ENCODE measurements at regions not wholly inside any gene's neighbourhood (a gene's known extent, or its start where the extent isn't known, plus 50 kb on each side); places are given as distances from the start of the nearest gene placed in this dataset.

DNA sequence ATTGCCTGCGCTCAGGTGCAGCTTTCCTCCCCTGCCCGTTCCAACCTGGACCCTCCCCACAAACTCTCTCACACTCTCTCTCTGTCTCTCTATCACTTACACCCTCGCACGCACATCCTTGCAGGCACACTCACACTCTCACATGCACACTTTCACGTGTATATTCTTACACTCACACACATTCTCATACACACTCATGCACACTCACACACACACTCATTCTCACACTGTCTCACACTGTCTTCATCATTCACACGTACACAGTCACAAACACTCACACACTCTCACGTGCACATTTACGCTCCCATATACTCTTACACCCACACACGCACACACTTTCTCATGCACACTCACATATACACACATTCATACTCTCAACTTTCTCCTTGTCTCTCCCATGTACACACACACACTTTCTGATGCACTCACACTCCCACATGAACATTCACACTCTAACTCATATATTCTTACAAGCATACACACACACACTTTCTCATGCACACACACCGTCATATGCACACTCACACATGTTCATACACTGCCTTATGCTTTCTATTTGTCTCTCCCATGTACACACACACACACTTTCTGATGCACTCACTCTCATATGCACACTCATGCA lies 229.3 kb downstream of the SNX18 start:
- Mint-ChIP-seq H3K9me3 (no peaks in the 10 kb centered on the region), H3K27me3 (ENCODE audit: low read depth) (no peaks in the 10 kb centered on the region), H3K4me3 (no peak overlapping the region), H3K27ac (ENCODE audit: unreplicated experiment) (no peak overlapping the region), H3K36me3 (ENCODE audit: low read depth) (no peaks in the 10 kb centered on the region), H3K4me1 (peaks cover 14% of the 10 kb centered on the region)
- TF ChIP-seq, protein P1, sequence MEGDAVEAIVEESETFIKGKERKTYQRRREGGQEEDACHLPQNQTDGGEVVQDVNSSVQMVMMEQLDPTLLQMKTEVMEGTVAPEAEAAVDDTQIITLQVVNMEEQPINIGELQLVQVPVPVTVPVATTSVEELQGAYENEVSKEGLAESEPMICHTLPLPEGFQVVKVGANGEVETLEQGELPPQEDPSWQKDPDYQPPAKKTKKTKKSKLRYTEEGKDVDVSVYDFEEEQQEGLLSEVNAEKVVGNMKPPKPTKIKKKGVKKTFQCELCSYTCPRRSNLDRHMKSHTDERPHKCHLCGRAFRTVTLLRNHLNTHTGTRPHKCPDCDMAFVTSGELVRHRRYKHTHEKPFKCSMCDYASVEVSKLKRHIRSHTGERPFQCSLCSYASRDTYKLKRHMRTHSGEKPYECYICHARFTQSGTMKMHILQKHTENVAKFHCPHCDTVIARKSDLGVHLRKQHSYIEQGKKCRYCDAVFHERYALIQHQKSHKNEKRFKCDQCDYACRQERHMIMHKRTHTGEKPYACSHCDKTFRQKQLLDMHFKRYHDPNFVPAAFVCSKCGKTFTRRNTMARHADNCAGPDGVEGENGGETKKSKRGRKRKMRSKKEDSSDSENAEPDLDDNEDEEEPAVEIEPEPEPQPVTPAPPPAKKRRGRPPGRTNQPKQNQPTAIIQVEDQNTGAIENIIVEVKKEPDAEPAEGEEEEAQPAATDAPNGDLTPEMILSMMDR (conservative IDR thresholded peaks at IDR 0.05), result no peak
- DNase-seq (ENCODE audit: low read depth, low spot score), result no peak

DNA sequence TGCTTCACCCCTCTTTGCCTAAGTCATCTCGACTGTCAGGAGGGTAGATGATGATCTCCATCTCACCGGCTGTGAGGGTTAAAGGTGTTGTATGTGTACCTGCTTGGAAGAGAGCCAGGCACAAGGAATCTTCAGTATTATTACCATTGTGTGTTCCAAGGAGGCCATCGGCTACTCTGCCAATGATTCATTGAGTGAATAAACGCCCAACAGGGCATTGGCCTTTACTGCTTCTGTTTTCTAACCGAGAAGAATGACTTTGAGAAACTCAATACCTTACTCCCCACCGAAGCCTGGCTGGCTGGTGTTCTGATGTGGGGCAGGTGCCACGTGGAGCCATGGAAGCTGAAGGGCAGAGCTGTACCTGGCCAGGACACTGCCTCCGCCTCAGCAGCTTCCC lies 228.8 kb downstream of the SNX18 start:
- Mint-ChIP-seq H3K4me1 (peaks cover 14% of the 10 kb centered on the region), H3K27me3 (ENCODE audit: low read depth) (no peaks in the 10 kb centered on the region), H3K27ac (ENCODE audit: unreplicated experiment) (no peak overlapping the region), H3K36me3 (ENCODE audit: low read depth) (no peaks in the 10 kb centered on the region), H3K9me3 (no peaks in the 10 kb centered on the region), H3K4me3 (no peak overlapping the region)
- DNase-seq (ENCODE audit: low read depth, low spot score), result no peak
- TF ChIP-seq, protein P1 (conservative IDR thresholded peaks at IDR 0.05), result no peak

DNA sequence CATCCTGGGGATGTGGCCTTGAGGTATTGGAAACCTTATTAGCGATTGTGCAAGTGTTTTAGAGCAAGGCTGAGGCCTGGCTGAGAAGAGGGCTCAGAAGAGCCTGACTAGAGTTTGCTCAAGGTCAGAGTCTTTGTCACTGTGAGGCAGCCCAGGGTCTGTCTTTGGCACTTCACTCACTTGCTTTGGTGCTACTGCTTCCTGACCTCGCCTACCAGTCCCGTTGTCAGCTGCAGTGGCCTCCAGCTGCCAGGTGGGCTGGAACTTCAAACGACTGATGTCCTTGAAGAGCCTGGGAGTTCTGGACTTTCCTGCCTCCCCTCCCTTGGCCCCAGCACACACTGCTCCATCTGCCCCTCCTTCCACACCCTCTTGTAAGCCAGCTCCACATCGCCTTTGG lies 228.0 kb downstream of the SNX18 start:
- Mint-ChIP-seq H3K36me3 (ENCODE audit: low read depth) (no peaks in the 10 kb centered on the region), H3K4me1 (peaks cover 14% of the 10 kb centered on the region), H3K27me3 (ENCODE audit: low read depth) (no peaks in the 10 kb centered on the region), H3K4me3 (no peak overlapping the region), H3K9me3 (no peaks in the 10 kb centered on the region), H3K27ac (ENCODE audit: unreplicated experiment) (no peak overlapping the region)
- TF ChIP-seq, protein P1 (conservative IDR thresholded peaks at IDR 0.05), result no peak
- DNase-seq (ENCODE audit: low read depth, low spot score), result no peak

DNA sequence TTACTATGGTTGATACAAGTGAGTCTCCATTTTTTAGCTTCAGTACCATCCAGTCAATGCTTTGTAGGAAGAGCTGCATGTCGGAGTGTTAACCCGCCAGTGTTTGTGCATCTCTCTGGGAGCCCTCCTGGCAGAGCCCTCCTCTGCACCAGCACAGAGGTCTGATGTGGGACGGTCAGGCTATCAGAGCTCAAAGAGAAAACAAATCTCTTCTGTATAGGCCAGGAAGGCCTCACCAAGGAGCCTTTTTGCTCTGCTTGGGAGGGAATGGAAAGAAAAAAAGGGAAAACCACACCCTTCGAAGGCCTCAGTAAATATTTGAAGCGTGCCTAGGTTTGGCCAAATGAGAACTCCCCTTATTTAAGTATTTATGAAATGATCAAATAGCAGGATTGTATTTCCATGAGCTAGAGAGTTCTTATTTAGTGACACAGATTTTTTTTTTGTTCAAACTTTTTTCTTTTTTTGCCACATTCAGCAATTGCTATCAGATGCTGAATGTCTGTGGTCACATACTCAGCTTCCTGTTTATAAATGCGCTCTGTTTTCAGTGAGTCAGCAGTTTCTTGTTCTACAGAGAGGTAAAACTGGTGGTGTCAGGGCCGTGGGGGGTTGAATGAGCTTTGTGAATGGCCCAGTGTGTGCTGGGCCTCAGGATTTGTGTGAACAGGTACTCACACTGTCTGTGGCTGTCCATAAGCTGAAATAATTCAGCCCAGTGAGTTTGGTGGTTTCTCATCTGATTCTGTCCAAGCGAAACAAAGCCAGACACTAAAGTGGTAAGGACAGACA lies 226.6 kb downstream of the SNX18 start:
- Mint-ChIP-seq H3K36me3 (ENCODE audit: low read depth) (no peaks in the 10 kb centered on the region), H3K27me3 (ENCODE audit: low read depth) (no peaks in the 10 kb centered on the region), H3K4me3 (no peak overlapping the region), H3K9me3 (no peaks in the 10 kb centered on the region), H3K27ac (ENCODE audit: unreplicated experiment) (peak overlapping the region; percentile 96), H3K4me1 (peaks cover 14% of the 10 kb centered on the region)
- no peak for DNase-seq (ENCODE audit: low read depth, low spot score)
- TF ChIP-seq, protein P1 (conservative IDR thresholded peaks at IDR 0.05), result no peak

DNA sequence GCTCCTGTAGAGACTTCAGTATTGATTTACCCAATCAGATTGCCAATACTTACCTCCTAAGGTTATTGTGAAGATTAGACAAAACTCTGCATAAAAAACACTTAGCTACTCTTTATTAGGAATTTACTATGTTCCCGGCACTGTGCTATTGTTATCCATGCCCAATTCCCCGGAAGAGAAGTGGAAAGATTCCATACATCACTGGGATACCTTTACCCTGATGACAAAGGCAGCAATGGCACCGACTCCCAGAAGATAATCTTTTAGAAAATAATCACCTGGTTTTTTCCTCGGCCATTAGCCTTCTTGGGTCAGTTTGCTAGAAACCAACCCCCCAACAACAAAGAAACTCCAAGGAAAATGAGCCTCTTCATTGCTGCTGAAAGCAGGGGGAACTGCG lies 226.0 kb downstream of the SNX18 start:
- H3K4me1 Mint-ChIP-seq, result peaks cover 14% of the 10 kb centered on the region
- H3K36me3 Mint-ChIP-seq (ENCODE audit: low read depth), result no peaks in the 10 kb centered on the region
- TF ChIP-seq, protein P1 (conservative IDR thresholded peaks at IDR 0.05), result no peak
- H3K27me3 Mint-ChIP-seq (ENCODE audit: low read depth), result no peaks in the 10 kb centered on the region
- H3K9me3 Mint-ChIP-seq, result no peaks in the 10 kb centered on the region
- no peak overlapping the region for H3K27ac Mint-ChIP-seq (ENCODE audit: unreplicated experiment)
- no peak for DNase-seq (ENCODE audit: low read depth, low spot score)
- no peak overlapping the region for H3K4me3 Mint-ChIP-seq
